Pancreas (tissue), 10 donors: ENCODE measurements at regions not wholly inside any gene's neighbourhood (a gene's known extent, or its start where the extent isn't known, plus 50 kb on each side); places are given as distances from the start of the nearest gene placed in this dataset.
A peak's percentile ranks its signal among the peaks of the same experiment; 100 is the strongest.

ENCODE experiments used
- ATAC-seq, 4 donors: fragments of 200-7000 bp; cut with Tn5 transposase; one replicate each; pipeline versions ENCODE4 v1.8.0 to v1.9.1; 2020; ENCODE audit warnings: mild to moderate bottlenecking in 4 of 4, moderate library complexity in 4 of 4
- DNase-seq, 6 donors: peaks; one replicate each; pipeline ENCODE4 v3.0.0-alpha.2; 2020
- FAIRE-seq: peaks from 2 replicates; lab custom pipeline; 2012; peaks lifted over from hg19 to GRCh38; lab: Jason Lieb, UNC
- H3K27ac ChIP-seq, 4 donors: fragments of 200-600 bp; sonication (generic); 1 replicate in 3 of 4; 2 replicates in 1 of 4; pipeline versions ENCODE4 v1.5.0 to v1.8.0; 2020
- H3K27me3 ChIP-seq, 4 donors: fragments of 200-600 bp; one replicate each; pipeline ENCODE4 v1.8.0; 2021
- H3K36me3 ChIP-seq, 3 donors: fragments of 200-600 bp; sonication (generic) in 1 of 3; one replicate each; pipeline versions ENCODE4 v1.5.0 to v1.8.0; 2020 to 2021
- H3K4me1 ChIP-seq, 3 donors: fragments of 200-600 bp; one replicate each; pipeline ENCODE4 v1.8.0; 2021
- H3K4me3 ChIP-seq, 4 donors: fragments of 200-600 bp; sonication (generic) in 2 of 4; one replicate each; pipeline versions ENCODE4 v1.5.0 to v1.8.0; 2020 to 2021
- H3K9me3 ChIP-seq, 4 donors: fragments of 200-600 bp; one replicate each; pipeline ENCODE4 v1.8.0; 2021
- WGBS, 2 donors: extraction: QIAGEN DNeasy Blood & Tissue Kit; methylation state at CpG; one replicate each; pipeline ENCODE4 v1.1.7; 2013; 5-methylcytosine and 5-hydroxymethylcytosine counted together
- intact Hi-C, 3 donors: fragments of 100-400 bp; cut with DNase I; formaldehyde crosslinking; loops; one replicate each; pipeline versions ENCODE4 v1.11.1 to v1.14.2; 2022
- TF ChIP-seq, protein P1 (sequence below), 4 donors: fragments of 200-600 bp; sonication (generic) in 3 of 4; IDR thresholded peaks; one replicate each; pipeline versions ENCODE4 v1.5.0 to v1.8.0; 2021; ENCODE audit warnings: antibody characterized with exemption in 4 of 4
- donor health status: healthy with polysubstance abuse.
- donor health status: DM: no; HTN: no; CAD: no; lungs with moderate emphysema.
- donor health status: DM: no; HTN: no; CAD: no.
- donor health status: control.
- donor health status: control.
- donor health status: Bipolar disorder and iron deficiency.
- donor health status: DM: yes; HTN: yes; CAD: no.
- donor health status: DM: no; HTN: no; CAD: no.
- donor health status: DM: no; HTN: no; CAD: no.
- donor health status: DM: yes; HTN: yes; CAD: no.

DNA sequence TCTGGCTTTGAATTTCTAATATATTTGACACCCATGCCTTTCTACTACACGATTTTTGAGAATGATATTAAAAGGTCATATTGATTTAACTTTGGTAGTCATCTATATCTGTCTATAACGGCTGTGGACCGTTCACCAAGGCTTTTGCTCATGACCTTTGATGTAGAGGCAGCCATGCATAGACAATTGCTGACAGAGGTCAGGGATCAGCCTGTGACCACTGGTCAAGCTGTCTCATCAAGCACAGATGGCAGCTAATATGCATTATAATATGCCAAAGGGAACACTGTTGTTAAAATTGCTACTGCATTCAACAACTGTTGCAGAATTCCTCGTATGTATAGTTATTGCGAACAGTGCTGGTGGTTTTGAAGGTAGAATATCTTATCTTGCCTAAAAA lies 323.9 kb upstream of the DSEL start:
- intact Hi-C loops = no loop called here
- no peak overlapping the region for H3K27ac ChIP-seq
- FAIRE-seq (no peak), DNase-seq (no peak), ATAC-seq (no peak)
- no peaks in the 10 kb centered on the region for H3K9me3 ChIP-seq
- no peaks in the 10 kb centered on the region for H3K36me3 ChIP-seq
- no peaks in the 10 kb centered on the region for H3K27me3 ChIP-seq
- TF ChIP-seq, protein P1, sequence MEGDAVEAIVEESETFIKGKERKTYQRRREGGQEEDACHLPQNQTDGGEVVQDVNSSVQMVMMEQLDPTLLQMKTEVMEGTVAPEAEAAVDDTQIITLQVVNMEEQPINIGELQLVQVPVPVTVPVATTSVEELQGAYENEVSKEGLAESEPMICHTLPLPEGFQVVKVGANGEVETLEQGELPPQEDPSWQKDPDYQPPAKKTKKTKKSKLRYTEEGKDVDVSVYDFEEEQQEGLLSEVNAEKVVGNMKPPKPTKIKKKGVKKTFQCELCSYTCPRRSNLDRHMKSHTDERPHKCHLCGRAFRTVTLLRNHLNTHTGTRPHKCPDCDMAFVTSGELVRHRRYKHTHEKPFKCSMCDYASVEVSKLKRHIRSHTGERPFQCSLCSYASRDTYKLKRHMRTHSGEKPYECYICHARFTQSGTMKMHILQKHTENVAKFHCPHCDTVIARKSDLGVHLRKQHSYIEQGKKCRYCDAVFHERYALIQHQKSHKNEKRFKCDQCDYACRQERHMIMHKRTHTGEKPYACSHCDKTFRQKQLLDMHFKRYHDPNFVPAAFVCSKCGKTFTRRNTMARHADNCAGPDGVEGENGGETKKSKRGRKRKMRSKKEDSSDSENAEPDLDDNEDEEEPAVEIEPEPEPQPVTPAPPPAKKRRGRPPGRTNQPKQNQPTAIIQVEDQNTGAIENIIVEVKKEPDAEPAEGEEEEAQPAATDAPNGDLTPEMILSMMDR (IDR thresholded peaks at IDR 0.05) = no peak
- H3K4me1 ChIP-seq = no peaks in the 10 kb centered on the region
- WGBS, 2 donors = 45 to 57% methylated on average over 5 of the region's 5 CpGs
- no peak overlapping the region for H3K4me3 ChIP-seq

DNA sequence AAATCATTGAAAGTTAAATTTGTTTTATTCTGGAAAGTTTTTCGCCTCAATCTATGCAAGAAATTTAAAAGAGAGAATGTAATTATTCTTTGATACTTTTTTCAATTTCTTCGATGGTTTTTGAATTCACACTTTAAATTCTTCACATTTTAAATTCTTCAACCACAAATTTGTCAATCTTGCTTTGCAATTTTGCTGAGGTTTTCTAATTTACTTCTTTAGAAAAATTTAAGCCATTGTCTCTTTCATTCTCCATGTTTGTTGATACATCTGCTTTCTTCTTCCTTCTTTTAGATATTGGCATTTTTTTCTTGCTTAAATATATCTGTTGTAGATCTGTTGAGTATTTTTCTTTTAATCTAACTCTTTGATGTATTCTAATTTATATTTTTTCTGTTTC lies 301.9 kb upstream of the DSEL start:
- TF ChIP-seq, protein P1 (IDR thresholded peaks at IDR 0.05) = no peak
- no peaks in the 10 kb centered on the region for H3K36me3 ChIP-seq
- no peaks in the 10 kb centered on the region for H3K9me3 ChIP-seq
- H3K4me3 ChIP-seq = no peak overlapping the region
- ATAC-seq = no peak
- no peak overlapping the region for H3K27ac ChIP-seq
- no peak for FAIRE-seq
- H3K4me1 ChIP-seq = no peaks in the 10 kb centered on the region
- H3K27me3 ChIP-seq = peaks cover 0 to 5% (median 0%) of the 10 kb centered on the region in 4 donors
- DNase-seq = no peak
- intact Hi-C loops = no loop called here
- WGBS, 2 donors = 63 to 77% methylated on average over 2 of the region's 2 CpGs

DNA sequence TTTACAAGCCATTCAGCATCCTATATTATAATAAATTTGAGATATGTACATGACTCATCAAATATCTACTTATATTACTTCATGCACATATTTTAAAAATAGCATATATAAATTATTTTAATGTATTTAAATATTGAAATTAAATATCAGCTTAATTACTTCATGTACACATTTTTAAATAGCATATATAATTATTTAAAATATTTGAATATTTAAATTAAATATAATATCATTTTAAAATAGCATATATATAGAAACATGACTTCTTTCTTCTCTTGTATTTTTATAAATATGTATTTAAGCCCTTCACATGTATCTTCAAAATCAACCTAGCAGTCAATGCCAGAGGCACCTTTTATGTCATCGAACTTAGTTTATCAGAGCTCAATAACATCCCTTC lies 298.8 kb upstream of the DSEL start:
- H3K4me3 ChIP-seq = no peak overlapping the region
- H3K36me3 ChIP-seq = no peaks in the 10 kb centered on the region
- H3K27ac ChIP-seq = no peak overlapping the region
- intact Hi-C loops = no loop called here
- H3K27me3 ChIP-seq = peaks cover 0 to 5% (median 0%) of the 10 kb centered on the region in 4 donors
- H3K4me1 ChIP-seq = no peaks in the 10 kb centered on the region
- WGBS, 2 donors = 60 to 82% methylated on average over 1 of the region's 1 CpG
- TF ChIP-seq, protein P1 (IDR thresholded peaks at IDR 0.05) = no peak
- ATAC-seq (no peak), FAIRE-seq (peak; percentile 82), DNase-seq (no peak)
- no peaks in the 10 kb centered on the region for H3K9me3 ChIP-seq

DNA sequence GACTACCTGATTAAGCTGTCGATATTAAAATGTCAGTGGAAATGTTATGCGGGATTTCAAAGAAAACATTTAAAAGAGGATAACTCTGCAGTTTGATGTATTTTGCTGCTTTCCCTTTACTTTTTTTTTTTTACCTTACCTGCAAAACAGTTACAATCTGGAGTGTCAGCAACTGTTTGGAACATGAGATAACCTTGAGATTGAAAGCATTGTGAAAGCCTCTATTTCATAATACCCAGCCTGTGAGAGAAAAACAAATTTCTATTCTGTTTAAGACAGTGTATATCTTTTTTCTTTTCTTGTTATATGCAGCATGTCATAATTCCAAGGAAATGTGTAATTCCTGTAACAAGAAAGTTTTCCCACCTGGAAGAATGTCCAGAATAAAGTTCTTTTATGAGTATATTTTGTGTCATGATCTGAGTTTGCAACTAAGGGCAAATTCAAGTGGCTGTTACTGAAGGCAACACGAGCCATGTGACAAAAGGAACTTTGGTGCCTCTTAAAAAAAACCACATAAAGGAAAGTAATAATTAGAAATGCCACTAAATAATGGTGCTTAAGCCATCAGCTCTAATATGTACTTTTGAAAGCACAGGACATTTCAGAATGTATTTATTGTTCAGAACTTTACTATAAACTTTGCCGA lies 297.0 kb upstream of the DSEL start:
- no peaks in the 10 kb centered on the region for H3K36me3 ChIP-seq
- no peak for ATAC-seq
- WGBS, 2 donors = 61 to 68% methylated on average over 4 of the region's 4 CpGs
- DNase-seq = no peak
- H3K27me3 ChIP-seq = no peaks in the 10 kb centered on the region
- FAIRE-seq = no peak
- no peak overlapping the region for H3K27ac ChIP-seq
- H3K9me3 ChIP-seq = no peaks in the 10 kb centered on the region
- TF ChIP-seq, protein P1 (IDR thresholded peaks at IDR 0.05) = no peak
- no peak overlapping the region for H3K4me3 ChIP-seq
- intact Hi-C loops = no loop called here
- H3K4me1 ChIP-seq = no peaks in the 10 kb centered on the region

DNA sequence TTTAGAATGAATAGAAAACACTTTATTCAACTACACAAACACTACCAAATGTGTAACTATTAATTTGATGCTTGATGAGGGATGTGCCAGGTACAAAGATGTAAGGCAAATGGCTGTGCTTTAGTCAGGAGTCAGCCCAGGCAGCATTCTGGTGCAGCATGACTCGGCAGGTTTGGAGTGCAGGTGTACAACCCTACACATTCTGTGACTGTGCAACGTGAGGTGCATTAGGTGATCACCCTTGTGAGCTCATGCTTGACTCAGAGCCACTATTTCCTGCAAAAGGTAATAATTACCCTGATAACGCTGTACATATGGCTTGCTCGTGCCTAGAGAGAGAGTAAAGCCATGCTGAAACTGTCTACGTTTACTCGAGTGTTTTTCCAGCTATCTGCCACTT lies 288.7 kb upstream of the DSEL start:
- FAIRE-seq (no peak), DNase-seq (no peak), ATAC-seq (no peak)
- Histone ChIP-seq H3K27me3 (no peaks in the 10 kb centered on the region), H3K4me1 (no peaks in the 10 kb centered on the region), H3K4me3 (no peak overlapping the region), H3K27ac (no peak overlapping the region), H3K36me3 (no peaks in the 10 kb centered on the region), H3K9me3 (no peaks in the 10 kb centered on the region)
- TF ChIP-seq, protein P1 (IDR thresholded peaks at IDR 0.05) = no peak
- WGBS, 2 donors = 60 to 75% methylated on average over 6 of the region's 6 CpGs
- intact Hi-C loops = no loop called here
